ENCODE measurements at regions not wholly inside any gene's neighbourhood (a gene's known extent, or its start where the extent isn't known, plus 50 kb on each side); places are given as distances from the start of the nearest gene placed in this dataset.
"Not testable (repeated sequence)": the region's sequence is repeated elsewhere in the genome, so short reads cannot be mapped to it uniquely, and the experiment has no call there.

- CTCF ChIA-PET, H3K27me3 Mint-ChIP-seq: not testable (repeated sequence)
Measured at GRCh38 chr15:32342772-32343199, 60.3 kb downstream of the GOLGA8K start.

GRCh38 chr15:32342268-32342667 lies 60.8 kb downstream of the GOLGA8K start:
- H3K4me1 Mint-ChIP-seq; H3K9me3 Mint-ChIP-seq (ENCODE audit: low read depth): not testable (repeated sequence)

More at GRCh38 chr15:32342772-32343199, 60.3 kb downstream of the GOLGA8K start:
- not testable (repeated sequence) for H3K36me3 Mint-ChIP-seq; H3K27ac Mint-ChIP-seq; H3K9me3 Mint-ChIP-seq (ENCODE audit: low read depth); H3K4me3 Mint-ChIP-seq; H3K4me1 Mint-ChIP-seq; DNase-seq
- peak; percentile 24 for ATAC-seq

GRCh38 chr15:32341530-32341929 lies 61.6 kb downstream of the GOLGA8K start:
- H3K9me3 Mint-ChIP-seq (ENCODE audit: low read depth); DNase-seq; H3K4me3 Mint-ChIP-seq; H3K36me3 Mint-ChIP-seq; ATAC-seq; CTCF ChIA-PET; H3K27me3 Mint-ChIP-seq; H3K27ac Mint-ChIP-seq; H3K4me1 Mint-ChIP-seq: not testable (repeated sequence)

More at GRCh38 chr15:32342268-32342667, 60.8 kb downstream of the GOLGA8K start:
- H3K36me3 Mint-ChIP-seq, H3K4me3 Mint-ChIP-seq, H3K27ac Mint-ChIP-seq, DNase-seq, CTCF ChIA-PET, H3K27me3 Mint-ChIP-seq: not testable (repeated sequence)
- peak; percentile 25 for ATAC-seq

GRCh38 chr15:32336804-32337203 lies 66.3 kb downstream of the GOLGA8K start:
- H3K9me3 Mint-ChIP-seq (ENCODE audit: low read depth); H3K27ac Mint-ChIP-seq; H3K36me3 Mint-ChIP-seq; H3K27me3 Mint-ChIP-seq; DNase-seq; H3K4me3 Mint-ChIP-seq; ATAC-seq; CTCF ChIA-PET; H3K4me1 Mint-ChIP-seq: not testable (repeated sequence)

- H3K27me3 Mint-ChIP-seq; H3K36me3 Mint-ChIP-seq; DNase-seq; H3K9me3 Mint-ChIP-seq (ENCODE audit: low read depth); CTCF ChIA-PET; ATAC-seq; H3K4me1 Mint-ChIP-seq; H3K4me3 Mint-ChIP-seq; H3K27ac Mint-ChIP-seq: not testable (repeated sequence)
Measured at GRCh38 chr15:32323353-32323752, 79.7 kb downstream of the GOLGA8K start.

GRCh38 chr15:32319247-32319646 lies 83.8 kb downstream of the GOLGA8K start:
- H3K9me3 Mint-ChIP-seq (ENCODE audit: low read depth); DNase-seq; H3K27me3 Mint-ChIP-seq; H3K4me3 Mint-ChIP-seq; ATAC-seq; H3K4me1 Mint-ChIP-seq; CTCF ChIA-PET; H3K36me3 Mint-ChIP-seq; H3K27ac Mint-ChIP-seq: not testable (repeated sequence)

- H3K36me3 Mint-ChIP-seq; H3K4me3 Mint-ChIP-seq; H3K9me3 Mint-ChIP-seq (ENCODE audit: low read depth); H3K27ac Mint-ChIP-seq; ATAC-seq; H3K27me3 Mint-ChIP-seq; H3K4me1 Mint-ChIP-seq; DNase-seq; CTCF ChIA-PET: not testable (repeated sequence)
Measured at GRCh38 chr15:32316482-32316881, 86.6 kb downstream of the GOLGA8K start.

- ATAC-seq; H3K27ac Mint-ChIP-seq; H3K9me3 Mint-ChIP-seq (ENCODE audit: low read depth); H3K27me3 Mint-ChIP-seq; DNase-seq; H3K4me1 Mint-ChIP-seq; H3K4me3 Mint-ChIP-seq; H3K36me3 Mint-ChIP-seq; CTCF ChIA-PET: not testable (repeated sequence)
Measured at GRCh38 chr15:32315079-32315939, 87.8 kb downstream of the GOLGA8K start.

- H3K36me3 Mint-ChIP-seq; H3K9me3 Mint-ChIP-seq (ENCODE audit: low read depth); ATAC-seq; H3K27ac Mint-ChIP-seq; CTCF ChIA-PET; H3K27me3 Mint-ChIP-seq; H3K4me1 Mint-ChIP-seq; DNase-seq; H3K4me3 Mint-ChIP-seq: not testable (repeated sequence)
Measured at GRCh38 chr15:32313446-32314209, 89.5 kb downstream of the GOLGA8K start.

GRCh38 chr15:32312721-32313120 lies 90.4 kb downstream of the GOLGA8K start:
- H3K4me3 Mint-ChIP-seq; H3K9me3 Mint-ChIP-seq (ENCODE audit: low read depth); H3K27me3 Mint-ChIP-seq; CTCF ChIA-PET; H3K36me3 Mint-ChIP-seq; DNase-seq; H3K27ac Mint-ChIP-seq; H3K4me1 Mint-ChIP-seq; ATAC-seq: not testable (repeated sequence)

GRCh38 chr15:32307592-32307991 lies 95.5 kb downstream of the GOLGA8K start:
- H3K4me3 Mint-ChIP-seq; CTCF ChIA-PET; H3K9me3 Mint-ChIP-seq (ENCODE audit: low read depth); H3K27me3 Mint-ChIP-seq; H3K4me1 Mint-ChIP-seq; ATAC-seq; H3K27ac Mint-ChIP-seq; DNase-seq; H3K36me3 Mint-ChIP-seq: not testable (repeated sequence)

GRCh38 chr15:32276200-32276830 lies 126.8 kb downstream of the GOLGA8K start:
- CTCF ChIA-PET; H3K36me3 Mint-ChIP-seq; H3K27ac Mint-ChIP-seq; DNase-seq; H3K9me3 Mint-ChIP-seq (ENCODE audit: low read depth); H3K4me3 Mint-ChIP-seq; H3K27me3 Mint-ChIP-seq; H3K4me1 Mint-ChIP-seq: not testable (repeated sequence)
- ATAC-seq, result peak; percentile 71

- H3K9me3 Mint-ChIP-seq (ENCODE audit: low read depth); H3K4me3 Mint-ChIP-seq; ATAC-seq: not testable (repeated sequence)
Measured at GRCh38 chr15:32253958-32254357, 149.1 kb downstream of the GOLGA8K start.

GRCh38 chr15:32249207-32249606 lies 153.9 kb downstream of the GOLGA8K start:
- H3K4me1 Mint-ChIP-seq; DNase-seq; H3K27me3 Mint-ChIP-seq; H3K36me3 Mint-ChIP-seq; H3K27ac Mint-ChIP-seq; H3K4me3 Mint-ChIP-seq; ATAC-seq; CTCF ChIA-PET; H3K9me3 Mint-ChIP-seq (ENCODE audit: low read depth): not testable (repeated sequence)

More at GRCh38 chr15:32253958-32254357, 149.1 kb downstream of the GOLGA8K start:
- H3K36me3 Mint-ChIP-seq, CTCF ChIA-PET, DNase-seq, H3K27ac Mint-ChIP-seq, H3K4me1 Mint-ChIP-seq, H3K27me3 Mint-ChIP-seq: not testable (repeated sequence)
